ENCODE measurements at regions not wholly inside any gene's neighbourhood (a gene's known extent, or its start where the extent isn't known, plus 50 kb on each side); places are given as distances from the start of the nearest gene placed in this dataset.

DNA sequence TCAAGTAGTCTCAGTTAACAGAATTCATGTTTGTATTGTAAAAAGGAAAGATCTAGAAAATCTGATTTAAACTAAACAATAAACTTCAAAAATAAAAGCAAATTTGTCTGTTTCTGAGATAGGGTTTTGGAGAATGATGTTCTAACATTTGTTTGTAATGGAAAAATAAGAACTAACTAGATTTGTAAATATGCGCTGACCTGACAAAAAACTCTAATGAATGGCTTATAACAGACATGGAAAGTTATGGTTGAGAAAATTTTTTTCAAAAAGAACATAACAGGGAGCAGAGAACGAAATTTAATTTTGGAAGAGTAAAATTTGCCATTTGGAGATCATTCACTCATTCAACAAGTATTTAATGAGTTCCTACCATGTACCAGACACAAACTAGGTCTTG lies 179.0 kb upstream of the TARS1 start:
- DNase-seq: no peak

DNA sequence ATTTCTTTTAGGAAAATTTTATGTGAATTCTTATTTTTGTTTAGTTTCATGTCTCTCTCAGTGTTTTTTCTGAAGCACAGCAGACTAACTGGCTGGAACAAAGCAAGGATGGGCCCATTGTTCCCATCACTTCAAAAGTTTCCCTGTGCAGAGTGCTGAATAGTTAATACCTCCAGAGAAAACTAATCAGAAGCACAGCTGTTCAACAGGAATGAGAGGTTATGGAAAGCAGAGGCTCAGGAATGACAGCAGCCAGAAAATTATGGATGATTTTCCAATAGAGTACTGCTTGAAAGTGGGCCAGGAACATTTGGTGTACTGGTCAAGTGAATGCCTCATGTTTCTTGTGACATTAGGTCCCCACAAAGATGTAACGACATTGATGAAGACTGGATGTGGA lies 173.0 kb upstream of the TARS1 start:
- no peak for DNase-seq

DNA sequence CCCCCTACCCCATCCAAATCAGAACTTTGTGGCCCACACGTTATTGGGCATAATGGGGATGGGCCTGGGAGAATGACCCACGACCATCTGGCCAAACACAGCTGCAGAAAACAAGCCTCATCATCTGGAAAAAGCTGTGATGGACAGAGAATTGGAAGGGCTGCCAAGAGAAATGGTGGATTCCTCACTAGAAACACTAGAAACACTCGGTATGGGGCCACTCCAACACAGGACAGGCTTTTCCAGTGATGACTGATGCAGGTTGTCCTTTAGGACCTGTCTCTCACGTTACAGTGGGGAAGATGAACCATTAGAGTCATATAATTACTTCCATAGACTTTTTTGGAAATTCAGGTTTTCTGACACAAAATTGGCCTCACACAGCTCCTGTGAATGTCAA lies 172.4 kb upstream of the TARS1 start:
- no peak for DNase-seq

DNA sequence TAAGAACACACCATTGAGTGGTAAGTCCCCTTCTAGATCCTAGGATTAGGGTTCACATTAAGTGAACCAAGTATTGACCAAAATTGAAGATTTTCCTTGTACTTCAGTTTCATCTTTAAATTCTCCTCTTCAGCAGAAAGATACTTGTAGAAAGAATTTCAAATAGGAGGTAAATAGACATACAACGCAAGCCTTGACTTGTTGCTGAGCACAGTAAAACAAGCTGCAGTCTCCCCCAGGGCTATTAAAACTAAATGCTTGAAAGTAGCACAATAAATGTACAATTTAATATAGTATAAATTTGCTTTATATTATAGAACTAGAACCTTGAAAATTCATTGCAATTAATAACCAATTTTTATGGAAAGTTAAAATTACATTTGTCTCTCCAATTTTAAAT lies 170.1 kb upstream of the TARS1 start:
- no peak for DNase-seq

- DNase-seq: no peak
These were observed 169.2 kb upstream of the TARS1 start for GRCh38 chr5:33271606-33272005.

DNA sequence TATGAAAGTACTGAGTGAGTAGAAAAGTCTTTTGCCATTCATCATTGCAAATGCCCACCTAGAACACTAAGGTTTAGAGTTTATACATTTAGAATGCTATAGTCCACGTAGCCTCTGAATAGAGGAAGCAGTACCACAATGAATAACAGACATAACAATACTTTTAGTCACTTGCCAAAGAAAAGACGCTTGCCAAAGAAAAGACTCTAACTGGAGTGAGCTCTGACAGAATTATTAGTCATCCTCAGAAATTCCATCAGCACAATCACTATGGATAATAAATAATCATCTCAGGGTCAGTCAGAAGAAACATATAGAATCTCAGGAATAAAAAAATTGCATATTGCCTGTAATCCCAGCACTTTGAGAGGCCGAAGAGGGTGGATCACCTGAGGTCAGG lies 168.5 kb upstream of the TARS1 start:
- DNase-seq: no peak

GRCh38 chr5:33273985-33274384 lies 166.8 kb upstream of the TARS1 start:
- no peak for DNase-seq

- DNase-seq: no peak
These were observed 165.4 kb upstream of the TARS1 start for GRCh38 chr5:33275391-33275790.

DNA sequence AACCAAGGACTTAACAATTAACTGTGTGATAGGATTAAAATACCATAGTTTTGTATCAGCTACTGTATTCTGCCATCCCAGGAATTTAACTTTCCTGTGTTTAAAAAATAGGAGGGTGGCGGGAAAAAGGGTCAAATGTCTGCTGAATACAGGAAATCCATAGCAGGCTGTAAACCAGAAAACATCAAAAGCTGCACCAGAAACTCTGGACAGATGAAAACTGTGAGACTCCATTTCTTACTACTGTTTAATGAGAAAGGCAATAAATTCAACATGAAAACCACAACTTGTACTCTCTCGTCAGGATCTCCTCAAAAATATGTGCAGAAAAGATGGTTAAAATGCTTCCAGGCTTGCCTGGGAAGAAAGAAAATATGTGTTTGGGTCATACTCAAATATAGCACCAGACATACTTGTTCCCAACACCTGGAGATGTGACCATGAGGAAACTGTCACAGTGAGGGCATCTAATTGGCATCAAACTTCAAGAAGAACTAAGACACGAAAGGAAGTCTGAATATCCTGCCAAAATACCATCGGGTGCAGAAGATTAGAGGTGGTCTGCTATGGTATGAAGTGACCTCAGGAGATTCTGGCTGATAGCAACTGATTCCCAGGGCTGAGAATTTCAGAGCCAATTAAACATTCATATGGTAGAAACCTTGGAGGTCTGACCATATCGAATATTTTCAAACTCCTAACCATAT lies 164.7 kb upstream of the TARS1 start:
- no peak for DNase-seq

DNA sequence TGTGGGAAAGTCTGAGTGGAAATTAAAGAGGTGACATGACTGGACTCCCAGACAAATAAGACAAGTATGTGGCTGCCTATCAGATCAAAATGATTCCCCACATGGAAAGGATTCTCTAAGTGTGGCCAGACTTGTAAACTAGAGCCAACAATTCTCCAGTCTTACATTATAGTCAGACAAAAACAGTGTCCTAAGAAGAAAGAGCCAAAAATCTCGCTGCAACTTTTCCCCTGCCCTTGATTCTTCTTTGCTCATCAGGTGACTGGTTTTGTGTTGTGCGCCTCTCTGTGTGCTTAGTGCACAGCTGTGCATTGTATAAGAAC lies 164.2 kb upstream of the TARS1 start:
- no peak for DNase-seq

GRCh38 chr5:33277061-33277650 lies 163.6 kb upstream of the TARS1 start:
- no peak for DNase-seq

GRCh38 chr5:33281431-33281843 lies 159.3 kb upstream of the TARS1 start:
- no peak for DNase-seq

GRCh38 chr5:33282157-33282556 lies 158.6 kb upstream of the TARS1 start:
- no peak for DNase-seq

DNA sequence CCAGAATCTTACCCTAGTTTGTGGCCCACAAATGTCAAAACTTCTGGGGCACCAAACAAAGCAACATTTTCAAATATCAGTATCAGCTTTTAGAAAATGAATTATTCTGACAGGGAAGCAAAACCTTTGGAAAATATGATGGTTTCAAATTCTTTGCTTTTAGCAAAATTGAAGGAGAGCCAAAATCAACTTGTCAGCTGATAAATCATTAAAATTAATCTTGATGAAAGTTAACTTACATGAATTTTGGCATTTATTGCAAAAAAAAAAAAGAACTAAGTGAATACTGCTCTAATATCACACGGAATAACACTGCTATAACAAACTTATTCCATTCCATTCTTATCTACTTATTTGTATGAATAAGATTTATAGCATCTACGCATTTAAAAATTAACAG lies 158.1 kb upstream of the TARS1 start:
- DNase-seq: no peak

GRCh38 chr5:33283243-33283642 lies 157.5 kb upstream of the TARS1 start:
- no peak for DNase-seq

- DNase-seq: no peak
These were observed 156.1 kb upstream of the TARS1 start for GRCh38 chr5:33284681-33285080.

- DNase-seq: no peak
These were observed 153.5 kb upstream of the TARS1 start for GRCh38 chr5:33287242-33287641.

- no peak for DNase-seq
These were observed 149.4 kb upstream of the TARS1 start for GRCh38 chr5:33291216-33292000.

- DNase-seq: no peak
These were observed 143.0 kb upstream of the TARS1 start for GRCh38 chr5:33297760-33298216.

DNA sequence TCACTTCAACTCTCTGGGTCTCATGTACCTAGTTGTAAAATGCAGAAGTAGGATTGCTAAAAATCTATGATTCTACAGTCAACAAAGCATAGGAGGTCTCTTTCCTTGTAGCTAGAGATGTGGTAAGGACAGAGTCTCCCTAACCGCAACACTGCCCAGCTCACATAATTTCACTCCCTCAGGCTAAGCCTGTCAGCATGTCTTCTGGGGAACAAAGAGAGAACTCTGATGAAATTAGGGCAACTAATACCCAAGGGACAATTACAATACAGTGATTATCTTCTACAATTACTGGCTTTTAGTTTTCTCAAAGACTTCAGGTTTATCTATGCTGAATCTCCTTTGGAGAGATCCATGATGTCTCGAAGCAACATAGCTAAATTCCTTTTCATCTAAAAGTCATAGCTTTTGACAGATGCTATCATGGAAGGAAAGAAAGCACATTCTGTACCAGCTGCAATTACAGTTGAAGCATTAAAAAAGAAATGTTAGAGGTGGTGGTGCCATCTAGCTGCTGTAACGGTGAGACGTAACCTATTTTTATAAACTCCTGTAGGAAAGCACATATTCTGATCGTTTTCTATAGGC lies 141.1 kb upstream of the TARS1 start:
- peak in 1 of 2 experiments; percentile 30 for DNase-seq

DNA sequence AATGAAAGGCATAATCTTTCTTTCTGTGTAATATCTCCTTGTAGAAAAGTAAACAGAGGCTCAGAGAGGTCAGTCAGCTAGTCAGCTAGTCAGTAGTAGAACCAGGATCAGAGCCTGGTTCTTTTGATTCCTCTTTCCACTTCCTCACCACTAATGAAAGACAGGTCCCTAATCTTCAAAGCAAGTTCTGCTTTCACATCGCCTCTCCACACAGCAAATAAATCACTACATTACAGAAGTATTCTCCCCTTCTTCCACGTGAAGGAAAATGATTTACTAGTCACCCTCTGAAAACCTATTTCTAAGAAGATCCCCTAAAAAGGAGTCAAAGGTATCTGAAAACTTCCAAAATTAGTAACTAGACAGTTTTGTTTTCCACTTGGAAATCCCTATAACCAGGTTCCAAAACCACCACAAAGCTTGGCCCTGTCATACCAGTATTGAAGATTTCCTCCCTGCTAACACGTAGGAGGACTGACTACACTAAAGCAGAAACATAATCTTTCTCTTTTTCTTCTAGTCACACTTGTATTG lies 140.5 kb upstream of the TARS1 start:
- DNase-seq: no peak

DNA sequence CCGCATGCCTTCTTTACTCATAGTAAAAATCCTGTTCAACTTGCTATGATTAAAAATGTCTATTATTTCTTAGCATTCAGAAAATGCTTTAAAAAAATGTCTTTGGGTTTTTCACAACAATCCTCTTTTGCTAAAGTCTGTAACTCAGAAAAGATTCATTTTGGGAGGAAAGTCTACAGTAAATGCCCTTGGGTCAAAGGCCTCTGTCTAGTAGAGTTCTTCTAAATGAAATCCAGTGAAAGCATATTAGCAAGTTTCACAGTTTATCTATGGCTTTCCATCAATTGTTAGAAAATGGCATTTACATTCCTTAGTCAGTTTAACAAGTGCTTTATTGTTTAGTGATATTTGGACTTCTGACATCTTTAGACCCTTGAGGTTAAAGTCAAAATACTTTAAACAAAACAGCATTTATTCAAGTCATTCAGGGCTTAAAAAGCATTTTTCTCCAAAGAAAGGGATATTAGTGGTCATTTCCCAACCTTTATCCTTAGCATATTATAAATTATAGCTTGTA lies 137.1 kb upstream of the TARS1 start:
- DNase-seq: no peak

GRCh38 chr5:33304601-33305000 lies 136.2 kb upstream of the TARS1 start:
- DNase-seq: no peak

Measured in NCI-H446 (cell line).